ENCODE measurements at regions not wholly inside any gene's neighbourhood (a gene's known extent, or its start where the extent isn't known, plus 50 kb on each side); places are given as distances from the start of the nearest gene placed in this dataset.

GRCh38 chr5:58248221-58248620 lies 211.7 kb downstream of the PLK2 start:
- no peak for TF ChIP-seq POLR2AphosphoS5 (IDR thresholded peaks at IDR 0.05; ENCODE audit: low read depth)
- TF ChIP-seq, protein P1, sequence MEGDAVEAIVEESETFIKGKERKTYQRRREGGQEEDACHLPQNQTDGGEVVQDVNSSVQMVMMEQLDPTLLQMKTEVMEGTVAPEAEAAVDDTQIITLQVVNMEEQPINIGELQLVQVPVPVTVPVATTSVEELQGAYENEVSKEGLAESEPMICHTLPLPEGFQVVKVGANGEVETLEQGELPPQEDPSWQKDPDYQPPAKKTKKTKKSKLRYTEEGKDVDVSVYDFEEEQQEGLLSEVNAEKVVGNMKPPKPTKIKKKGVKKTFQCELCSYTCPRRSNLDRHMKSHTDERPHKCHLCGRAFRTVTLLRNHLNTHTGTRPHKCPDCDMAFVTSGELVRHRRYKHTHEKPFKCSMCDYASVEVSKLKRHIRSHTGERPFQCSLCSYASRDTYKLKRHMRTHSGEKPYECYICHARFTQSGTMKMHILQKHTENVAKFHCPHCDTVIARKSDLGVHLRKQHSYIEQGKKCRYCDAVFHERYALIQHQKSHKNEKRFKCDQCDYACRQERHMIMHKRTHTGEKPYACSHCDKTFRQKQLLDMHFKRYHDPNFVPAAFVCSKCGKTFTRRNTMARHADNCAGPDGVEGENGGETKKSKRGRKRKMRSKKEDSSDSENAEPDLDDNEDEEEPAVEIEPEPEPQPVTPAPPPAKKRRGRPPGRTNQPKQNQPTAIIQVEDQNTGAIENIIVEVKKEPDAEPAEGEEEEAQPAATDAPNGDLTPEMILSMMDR (IDR thresholded peaks at IDR 0.05; ENCODE audit: insufficient read depth, low read length): no peak
- TF ChIP-seq GABPA (IDR thresholded peaks at IDR 0.05; ENCODE audit: low read depth): no peak
